Coronary artery (tissue), 2 donors: ENCODE measurements at regions not wholly inside any gene's neighbourhood (a gene's known extent, or its start where the extent isn't known, plus 50 kb on each side); places are given as distances from the start of the nearest gene placed in this dataset.

Experiments
- DNase-seq: peaks from one replicate; pipeline ENCODE4 v3.0.0-alpha.2; 2017; ENCODE audit warnings: low spot score
- H3K27ac ChIP-seq, 2 donors: fragments of 200-600 bp; sonication (generic); one replicate each; pipeline ENCODE4 v1.5.1; 2016 to 2019
- H3K4me3 ChIP-seq: fragments of 200-600 bp; sonication (generic); 2 replicates; pipeline ENCODE4 v1.5.1; 2016; ENCODE audit warnings: mild to moderate bottlenecking, moderate library complexity
- TF ChIP-seq, protein P1 (sequence below): fragments of 200-600 bp; sonication (generic); IDR thresholded peaks from one replicate; pipeline ENCODE4 v1.5.1; 2019; ENCODE audit warnings: antibody characterized with exemption

DNA sequence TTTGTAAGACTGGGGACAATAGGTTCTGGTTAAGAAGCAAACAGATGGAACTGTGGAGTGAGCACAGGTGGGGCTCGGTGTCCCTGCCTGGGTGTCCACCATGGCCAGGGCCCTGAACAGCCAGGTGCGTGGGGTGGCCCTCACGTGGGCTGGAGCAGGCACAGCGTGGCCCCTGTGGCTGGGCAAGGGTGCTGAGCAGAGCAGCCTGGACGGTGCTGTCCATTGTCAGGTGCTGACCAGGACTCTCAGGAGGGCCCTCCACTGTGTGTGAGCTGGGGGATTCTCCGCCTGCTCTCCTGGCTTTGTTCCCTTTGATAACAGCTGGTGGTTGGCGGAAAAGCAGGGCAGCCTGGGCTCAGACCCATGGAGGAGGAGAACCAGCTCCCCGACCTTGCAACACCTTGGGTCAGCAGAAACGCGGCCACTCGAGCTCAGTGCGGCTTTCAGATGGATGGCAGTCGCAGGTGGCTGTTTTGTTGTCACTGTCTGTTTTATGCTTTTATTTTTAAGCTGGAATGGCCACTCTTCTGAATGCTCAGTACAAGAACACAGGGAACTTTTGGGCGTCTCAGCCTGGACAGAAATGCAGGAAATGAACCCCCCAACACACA, 273.9 kb upstream of the ADARB2 start:
- Histone ChIP-seq H3K27ac (no peak overlapping the region), H3K4me3 (no peak overlapping the region)
- no peak for DNase-seq
- TF ChIP-seq, protein P1, sequence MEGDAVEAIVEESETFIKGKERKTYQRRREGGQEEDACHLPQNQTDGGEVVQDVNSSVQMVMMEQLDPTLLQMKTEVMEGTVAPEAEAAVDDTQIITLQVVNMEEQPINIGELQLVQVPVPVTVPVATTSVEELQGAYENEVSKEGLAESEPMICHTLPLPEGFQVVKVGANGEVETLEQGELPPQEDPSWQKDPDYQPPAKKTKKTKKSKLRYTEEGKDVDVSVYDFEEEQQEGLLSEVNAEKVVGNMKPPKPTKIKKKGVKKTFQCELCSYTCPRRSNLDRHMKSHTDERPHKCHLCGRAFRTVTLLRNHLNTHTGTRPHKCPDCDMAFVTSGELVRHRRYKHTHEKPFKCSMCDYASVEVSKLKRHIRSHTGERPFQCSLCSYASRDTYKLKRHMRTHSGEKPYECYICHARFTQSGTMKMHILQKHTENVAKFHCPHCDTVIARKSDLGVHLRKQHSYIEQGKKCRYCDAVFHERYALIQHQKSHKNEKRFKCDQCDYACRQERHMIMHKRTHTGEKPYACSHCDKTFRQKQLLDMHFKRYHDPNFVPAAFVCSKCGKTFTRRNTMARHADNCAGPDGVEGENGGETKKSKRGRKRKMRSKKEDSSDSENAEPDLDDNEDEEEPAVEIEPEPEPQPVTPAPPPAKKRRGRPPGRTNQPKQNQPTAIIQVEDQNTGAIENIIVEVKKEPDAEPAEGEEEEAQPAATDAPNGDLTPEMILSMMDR = no peak

DNA sequence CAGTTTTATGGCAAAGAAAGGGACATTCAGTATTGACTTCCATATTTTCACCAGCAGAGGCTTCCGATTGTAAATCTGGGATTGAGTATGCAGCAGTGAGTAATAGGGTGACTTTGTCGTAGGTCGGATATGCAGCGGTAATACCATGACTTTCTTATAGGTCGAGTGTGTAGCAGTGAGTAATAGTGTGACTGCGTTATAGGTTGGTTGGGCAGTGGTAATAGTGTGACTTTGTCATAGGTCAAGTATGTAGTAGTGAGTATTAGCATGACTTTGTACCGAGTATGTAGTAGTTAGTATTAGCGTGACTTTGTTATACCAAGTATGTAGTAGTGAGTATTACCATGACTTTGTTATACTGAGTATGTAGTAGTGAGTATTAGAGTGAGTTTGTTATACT, 268.2 kb upstream of the ADARB2 start:
- H3K4me3 ChIP-seq = no peak overlapping the region
- DNase-seq = no peak
- H3K27ac ChIP-seq = no peak overlapping the region
- TF ChIP-seq, protein P1 = no peak

DNA sequence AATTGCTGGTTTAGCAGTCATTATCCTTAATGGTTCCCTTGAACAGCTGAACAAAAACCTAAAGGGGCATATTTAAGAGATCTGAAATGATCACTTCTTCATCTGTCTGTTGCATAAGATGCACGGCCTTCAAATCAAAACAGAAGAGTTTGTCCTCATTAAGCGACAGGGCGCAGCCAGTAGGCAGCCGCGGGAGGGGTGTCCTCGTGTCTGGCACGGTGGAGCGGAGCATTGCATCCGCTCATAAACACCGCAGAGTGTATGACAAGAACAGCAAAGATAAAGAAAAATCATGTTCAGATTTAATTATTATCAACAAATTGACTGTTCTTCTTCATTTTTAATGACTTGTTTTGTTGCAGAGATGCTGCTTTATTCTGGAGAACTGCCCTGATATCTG, 255.6 kb upstream of the ADARB2 start:
- TF ChIP-seq, protein P1 = no peak
- no peak overlapping the region for H3K4me3 ChIP-seq
- no peak for DNase-seq

DNA sequence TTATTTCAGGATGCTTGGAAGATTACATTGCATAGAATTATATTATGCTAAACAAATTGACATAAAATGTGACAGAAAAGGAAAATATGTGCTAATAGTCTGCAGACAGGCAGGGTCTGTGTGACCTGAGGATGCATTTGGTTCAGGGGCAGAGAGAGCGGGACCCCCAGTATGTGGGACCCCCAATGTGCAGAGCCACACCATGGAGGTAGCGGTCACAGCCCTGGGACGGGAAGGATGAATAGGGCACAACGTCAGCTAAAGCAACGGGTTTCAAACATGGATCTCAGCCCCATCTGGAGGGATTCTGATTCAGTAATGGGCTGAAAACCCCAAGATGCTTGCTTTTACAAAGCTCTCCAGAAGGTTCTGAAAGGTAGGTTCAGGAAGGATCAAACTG, 251.8 kb upstream of the ADARB2 start:
- no peak overlapping the region for H3K4me3 ChIP-seq
- TF ChIP-seq, protein P1 = no peak
- no peak overlapping the region for H3K27ac ChIP-seq
- DNase-seq = no peak

More for the DNA sequence above, 255.6 kb upstream of the ADARB2 start:
- H3K27ac ChIP-seq = no peak overlapping the region

DNA sequence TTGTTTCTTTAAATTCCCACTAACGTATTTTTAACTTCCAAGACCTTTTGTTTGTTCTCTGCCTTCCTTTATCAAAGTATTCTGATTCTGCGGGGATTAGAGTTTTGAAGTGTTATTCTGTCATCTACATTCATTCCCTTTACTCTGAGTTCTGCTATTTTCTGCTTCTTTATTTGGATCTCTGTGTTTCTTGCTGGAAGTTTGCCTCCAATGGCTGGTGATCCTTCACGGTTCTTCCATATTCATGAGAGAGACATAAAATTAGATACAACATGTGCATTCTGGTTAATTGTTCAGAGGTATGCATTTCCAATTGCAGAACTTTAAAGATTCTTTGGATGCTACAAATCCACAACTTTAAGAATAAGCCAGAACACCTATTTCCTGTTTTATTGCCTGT, 244.7 kb upstream of the ADARB2 start:
- DNase-seq = no peak
- TF ChIP-seq, protein P1 = no peak
- Histone ChIP-seq H3K27ac (no peak overlapping the region), H3K4me3 (no peak overlapping the region)

DNA sequence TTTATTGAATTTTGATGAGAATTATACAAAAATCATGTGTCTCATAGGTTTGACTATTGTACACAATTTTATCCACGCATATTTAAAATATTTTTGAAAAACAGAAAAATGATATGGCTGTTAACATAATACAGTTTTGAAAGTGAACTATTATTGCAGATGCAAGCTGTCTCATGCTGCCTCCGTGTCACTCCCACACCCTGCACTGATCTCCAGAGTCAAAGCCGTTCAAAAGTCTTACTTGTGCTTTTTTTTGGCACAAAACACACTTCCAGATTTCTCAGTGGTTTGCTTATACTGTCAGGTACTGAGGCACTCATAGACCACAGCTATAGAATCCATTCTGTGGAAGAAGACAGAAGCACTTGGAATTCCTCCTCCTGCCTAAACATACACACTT, 243.1 kb upstream of the ADARB2 start:
- TF ChIP-seq, protein P1 = no peak
- Histone ChIP-seq H3K4me3 (no peak overlapping the region), H3K27ac (no peak overlapping the region)
- DNase-seq = no peak

DNA sequence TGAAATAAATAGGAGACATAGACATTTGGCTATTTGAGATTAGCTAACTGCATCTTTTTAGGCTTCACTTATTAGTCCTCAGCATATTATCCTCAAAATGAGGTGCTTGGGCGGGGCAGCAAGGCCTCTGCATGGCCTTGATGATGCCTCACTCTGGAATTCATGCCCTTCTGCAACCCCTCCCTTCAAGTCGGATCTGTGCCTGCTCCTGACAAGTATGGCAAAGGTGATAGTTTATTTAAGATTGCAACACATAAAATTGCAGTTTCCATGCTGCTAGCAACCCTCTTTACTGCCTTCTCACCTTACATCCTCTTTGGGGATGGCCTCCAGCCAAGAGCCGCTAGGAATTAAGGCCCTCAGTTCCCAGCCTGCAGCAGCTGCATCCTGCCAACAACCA, 241.3 kb upstream of the ADARB2 start:
- Histone ChIP-seq H3K27ac (no peak overlapping the region), H3K4me3 (no peak overlapping the region)
- DNase-seq = no peak
- TF ChIP-seq, protein P1 = no peak
